HCT116 (cell line): ENCODE measurements at regions not wholly inside any gene's neighbourhood (a gene's known extent, or its start where the extent isn't known, plus 50 kb on each side); places are given as distances from the start of the nearest gene placed in this dataset.

Source experiments
- ATAC-seq: fragments of 200-7000 bp; cut with Tn5 transposase; 2 replicates; pipeline ENCODE4 v1.9.1; 2020; ENCODE audit warnings: mild to moderate bottlenecking, moderate library complexity
- BruUV-seq: library from RNA; stranded (reverse); fragments of 400-500 nt; replicated peaks from 2 replicates; lab custom pipeline; 2021; lab: Mats Ljungman, UMichigan
- CTCF ChIA-PET: fragments of 300-600 bp; sonication (Branson Sonifier 250); formaldehyde crosslinking; loops from one replicate; lab custom pipeline; 2021; ENCODE audit warnings: antibody characterized with exemption; lab: Charles Lee
- POLR2A ChIA-PET: fragments of 300-600, 350-600 bp; sonication (Branson Sonifier 250); formaldehyde crosslinking; loops from one replicate; lab custom pipeline; 2021; ENCODE audit warnings: antibody characterized with exemption; lab: Charles Lee
- RAD21 ChIA-PET, 2 experiments: fragments of 300-600 bp; sonication (Branson Sonifier 250); formaldehyde crosslinking; loops; one replicate each; lab custom pipeline; 2023; ENCODE audit warnings: low total read pairs in 2 of 2; ENCODE audit not compliant: uncharacterized antibody in 2 of 2, unreplicated experiment in 2 of 2, low non-redundant PET in 1 of 2; lab: Charles Lee
- DNase-seq: peaks from one replicate; pipeline ENCODE4 v3.0.0-alpha.2; 2010; ENCODE audit warnings: low read depth, low spot score
- H2AFZ ChIP-seq: fragments of 200-600 bp; shearing (Covaris generic), sonication (generic); 2 replicates; pipeline ENCODE4 v1.6.1; 2017; ENCODE audit warnings: low read depth, mixed run types, mixed read lengths, antibody characterized with exemption, low read length; ENCODE audit not compliant: poor library complexity, severe bottlenecking
- H3K27ac ChIP-seq: 2 replicates; pipeline ENCODE4 v1.5.1; 2012; ENCODE audit warnings: low read depth, low read length
- H3K27me3 ChIP-seq: fragments of 200-600 bp; sonication (generic); 2 replicates; pipeline ENCODE4 v1.6.1; 2016; ENCODE audit warnings: mixed run types, low read length, mixed read lengths; ENCODE audit not compliant: insufficient read depth
- H3K36me3 ChIP-seq, 2 experiments: fragments of 200-500 bp in 1 of 2; fragments of 200-600 bp in 1 of 2; sonication (Bioruptor generic) in 1 of 2; sonication (generic) in 1 of 2; 2 replicates each; pipeline versions ENCODE4 v1.5.1 to v1.6.1; 2014 to 2016; ENCODE audit warnings: low read length in 2 of 2, inconsistent platforms in 1 of 2, mixed read lengths in 1 of 2, mixed run types in 1 of 2; ENCODE audit not compliant: insufficient read depth in 2 of 2, control insufficient read depth in 1 of 2
- H3K4me1 ChIP-seq, 2 experiments: fragments of 200-600 bp in 1 of 2; sonication (generic) in 1 of 2; 2 replicates each; pipeline versions ENCODE4 v1.5.1 to v1.6.1; 2012 to 2017; ENCODE audit warnings: low read length in 2 of 2, inconsistent platforms in 1 of 2, mild to moderate bottlenecking in 1 of 2, mixed read lengths in 1 of 2, mixed run types in 1 of 2, moderate library complexity in 1 of 2; ENCODE audit not compliant: insufficient read depth in 2 of 2, control insufficient read depth in 1 of 2
- H3K4me2 ChIP-seq: fragments of 200-600 bp; sonication (generic); 2 replicates; pipeline ENCODE4 v1.6.1; 2017; ENCODE audit warnings: mixed run types, low read length, mixed read lengths
- H3K4me3 ChIP-seq, 2 experiments: fragments of 200-600 bp in 1 of 2; sonication (generic) in 1 of 2; replicated peaks in 1 of 2; 2 replicates each; pipeline ENCODE4 v1.5.1; 2011 to 2016; ENCODE audit warnings: low read length in 2 of 2, control low read depth in 1 of 2, low read depth in 1 of 2, mild to moderate bottlenecking in 1 of 2, mixed read lengths in 1 of 2, mixed run types in 1 of 2
- H3K79me2 ChIP-seq: fragments of 200-600 bp; sonication (generic); 2 replicates; pipeline ENCODE4 v1.6.1; 2017; ENCODE audit warnings: mild to moderate bottlenecking, mixed run types, low read length, moderate library complexity, mixed read lengths; ENCODE audit not compliant: insufficient read depth
- H3K9ac ChIP-seq: fragments of 200-600 bp; sonication (generic); 2 replicates; pipeline ENCODE4 v1.6.1; 2016; ENCODE audit warnings: low read length, mixed read lengths
- H3K9me2 ChIP-seq: fragments of 200-600 bp; sonication (generic), shearing (Covaris generic); 2 replicates; pipeline ENCODE4 v1.6.1; 2017; ENCODE audit warnings: mixed run types, mild to moderate bottlenecking, moderate library complexity; ENCODE audit not compliant: insufficient read depth
- H3K9me3 ChIP-seq, 2 experiments: fragments of 200-500 bp in 1 of 2; fragments of 200-600 bp in 1 of 2; sonication (Bioruptor generic) in 1 of 2; sonication (generic) in 1 of 2; 2 replicates each; pipeline ENCODE4 v1.6.1; 2014 to 2017; ENCODE audit warnings: low read length in 2 of 2, mixed read lengths in 2 of 2, inconsistent platforms in 1 of 2, low read depth in 1 of 2, mild to moderate bottlenecking in 1 of 2, mixed run types in 1 of 2, moderate library complexity in 1 of 2; ENCODE audit not compliant: control insufficient read depth in 1 of 2, insufficient read depth in 1 of 2
- H4K20me1 ChIP-seq: fragments of 200-600 bp; sonication (generic), shearing (Covaris generic); 2 replicates; pipeline ENCODE4 v1.6.1; 2017; ENCODE audit warnings: mixed run types, mild to moderate bottlenecking, moderate library complexity; ENCODE audit not compliant: insufficient read depth
- CBX3 ChIP-seq: IDR thresholded peaks from 2 replicates; pipeline ENCODE4 v1.6.1; 2012; ENCODE audit warnings: low read depth
- CEBPB ChIP-seq: IDR thresholded peaks from 2 replicates; pipeline ENCODE4 v1.6.1; 2012; ENCODE audit warnings: low read depth
- EGR1 ChIP-seq: IDR thresholded peaks from 2 replicates; pipeline ENCODE4 v1.6.1; 2012; ENCODE audit warnings: low read depth
- FOSL1 ChIP-seq: IDR thresholded peaks from 2 replicates; pipeline ENCODE4 v1.6.1; 2012; ENCODE audit warnings: low read depth
- POLR2A ChIP-seq: IDR thresholded peaks from 2 replicates; pipeline ENCODE4 v1.7.0; 2011; ENCODE audit warnings: borderline replicate concordance; ENCODE audit not compliant: insufficient read depth, insufficient read length; ENCODE audit errors: extremely low read depth
- POLR2AphosphoS5 ChIP-seq: IDR thresholded peaks from 2 replicates; pipeline ENCODE4 v1.6.1; 2011; ENCODE audit warnings: mild to moderate bottlenecking, low read depth, low read length, moderate library complexity
- RAD21 ChIP-seq: IDR thresholded peaks from 2 replicates; pipeline ENCODE4 v1.6.1; 2012; ENCODE audit warnings: low read depth, mild to moderate bottlenecking
- SIN3A ChIP-seq: IDR thresholded peaks from 2 replicates; pipeline ENCODE4 v1.6.1; 2012; ENCODE audit warnings: low read depth
- TCF7L2 ChIP-seq: IDR thresholded peaks from 2 replicates; pipeline ENCODE4 v1.7.0; 2011; ENCODE audit warnings: borderline replicate concordance, inconsistent platforms; ENCODE audit not compliant: insufficient read depth, insufficient read length; ENCODE audit errors: extremely low read depth
- YY1 ChIP-seq: IDR thresholded peaks from 2 replicates; pipeline ENCODE4 v1.6.1; 2011; ENCODE audit warnings: low read length, low read depth, moderate library complexity, mild to moderate bottlenecking; ENCODE audit not compliant: insufficient replicate concordance; ENCODE audit errors: extremely low read depth
- ZFX ChIP-seq: fragments of 450-650 bp; IDR thresholded peaks from 2 replicates; pipeline ENCODE4 v1.6.1; 2017
- intact Hi-C: fragments of 100-400 bp; cut with micrococcal nuclease; formaldehyde crosslinking; loops from 2 replicates; pipeline ENCODE4 v1.10.0; 2022
- TF ChIP-seq, protein P1 (sequence below): IDR thresholded peaks from 2 replicates; pipeline ENCODE4 v1.6.1; 2011; ENCODE audit warnings: mild to moderate bottlenecking, low read length, moderate library complexity; ENCODE audit not compliant: insufficient replicate concordance; ENCODE audit errors: extremely low read depth
- TF ChIP-seq, protein P2 (sequence below): IDR thresholded peaks from 2 replicates; pipeline ENCODE4 v1.6.1; 2012
- TF ChIP-seq, protein P3 (sequence below): IDR thresholded peaks from 2 replicates; pipeline ENCODE4 v1.6.1; 2012; ENCODE audit warnings: low read depth

DNA sequence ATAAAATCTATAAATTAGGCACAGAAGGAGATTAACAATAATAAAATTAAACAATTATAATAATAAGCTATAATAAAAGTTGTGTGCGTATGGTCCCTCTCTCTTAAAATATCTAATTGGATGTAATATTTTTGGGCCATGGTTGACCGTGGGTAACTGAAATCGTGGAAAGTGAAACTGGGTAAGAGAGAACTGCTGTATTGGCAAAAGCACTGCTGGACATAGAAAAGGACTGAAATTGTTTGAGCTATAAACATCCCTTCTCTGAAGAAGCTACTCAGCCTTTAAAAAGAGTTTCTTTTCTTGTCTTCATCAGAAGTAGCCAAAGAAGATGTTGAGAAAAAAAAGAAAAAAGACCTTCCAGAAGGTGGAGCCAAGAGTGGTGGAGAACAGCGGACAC, 379.4 kb downstream of the ZNF521 start:
- CTCF ChIA-PET: no interaction called here
- ATAC-seq: no peak
- no peaks in the 10 kb centered on the region for H3K79me2 ChIP-seq
- POLR2A ChIA-PET: no interaction called here
- DNase-seq: no peak
- no peak overlapping the region for H3K4me2 ChIP-seq
- no peaks in the 10 kb centered on the region; the same call in 1 of the 2 replicates for H3K27me3 ChIP-seq
- no peaks in the 10 kb centered on the region for H3K9me2 ChIP-seq
- BruUV-seq: no TSS peak
- RAD21 ChIA-PET: no interaction called here
- no peaks in the 10 kb centered on the region for H3K36me3 ChIP-seq
- H3K9ac ChIP-seq: no peak overlapping the region
- no peaks in the 10 kb centered on the region for H4K20me1 ChIP-seq
- H2AFZ ChIP-seq: no peak overlapping the region
- intact Hi-C loops: no loop called here
- no peak overlapping the region for H3K27ac ChIP-seq
- H3K4me1 ChIP-seq: no peaks in the 10 kb centered on the region
- no peak for TF ChIP-seq CBX3
- TF ChIP-seq, protein P1, sequence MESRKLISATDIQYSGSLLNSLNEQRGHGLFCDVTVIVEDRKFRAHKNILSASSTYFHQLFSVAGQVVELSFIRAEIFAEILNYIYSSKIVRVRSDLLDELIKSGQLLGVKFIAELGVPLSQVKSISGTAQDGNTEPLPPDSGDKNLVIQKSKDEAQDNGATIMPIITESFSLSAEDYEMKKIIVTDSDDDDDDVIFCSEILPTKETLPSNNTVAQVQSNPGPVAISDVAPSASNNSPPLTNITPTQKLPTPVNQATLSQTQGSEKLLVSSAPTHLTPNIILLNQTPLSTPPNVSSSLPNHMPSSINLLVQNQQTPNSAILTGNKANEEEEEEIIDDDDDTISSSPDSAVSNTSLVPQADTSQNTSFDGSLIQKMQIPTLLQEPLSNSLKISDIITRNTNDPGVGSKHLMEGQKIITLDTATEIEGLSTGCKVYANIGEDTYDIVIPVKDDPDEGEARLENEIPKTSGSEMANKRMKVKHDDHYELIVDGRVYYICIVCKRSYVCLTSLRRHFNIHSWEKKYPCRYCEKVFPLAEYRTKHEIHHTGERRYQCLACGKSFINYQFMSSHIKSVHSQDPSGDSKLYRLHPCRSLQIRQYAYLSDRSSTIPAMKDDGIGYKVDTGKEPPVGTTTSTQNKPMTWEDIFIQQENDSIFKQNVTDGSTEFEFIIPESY: no peak
- no peak for TF ChIP-seq EGR1
- TF ChIP-seq CEBPB: no peak
- no peak for TF ChIP-seq POLR2A
- no peak for TF ChIP-seq TCF7L2
- TF ChIP-seq ZFX: no peak
- TF ChIP-seq, protein P2, sequence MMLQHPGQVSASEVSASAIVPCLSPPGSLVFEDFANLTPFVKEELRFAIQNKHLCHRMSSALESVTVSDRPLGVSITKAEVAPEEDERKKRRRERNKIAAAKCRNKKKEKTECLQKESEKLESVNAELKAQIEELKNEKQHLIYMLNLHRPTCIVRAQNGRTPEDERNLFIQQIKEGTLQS: no peak
- no peak for TF ChIP-seq RAD21
- TF ChIP-seq, protein P3, sequence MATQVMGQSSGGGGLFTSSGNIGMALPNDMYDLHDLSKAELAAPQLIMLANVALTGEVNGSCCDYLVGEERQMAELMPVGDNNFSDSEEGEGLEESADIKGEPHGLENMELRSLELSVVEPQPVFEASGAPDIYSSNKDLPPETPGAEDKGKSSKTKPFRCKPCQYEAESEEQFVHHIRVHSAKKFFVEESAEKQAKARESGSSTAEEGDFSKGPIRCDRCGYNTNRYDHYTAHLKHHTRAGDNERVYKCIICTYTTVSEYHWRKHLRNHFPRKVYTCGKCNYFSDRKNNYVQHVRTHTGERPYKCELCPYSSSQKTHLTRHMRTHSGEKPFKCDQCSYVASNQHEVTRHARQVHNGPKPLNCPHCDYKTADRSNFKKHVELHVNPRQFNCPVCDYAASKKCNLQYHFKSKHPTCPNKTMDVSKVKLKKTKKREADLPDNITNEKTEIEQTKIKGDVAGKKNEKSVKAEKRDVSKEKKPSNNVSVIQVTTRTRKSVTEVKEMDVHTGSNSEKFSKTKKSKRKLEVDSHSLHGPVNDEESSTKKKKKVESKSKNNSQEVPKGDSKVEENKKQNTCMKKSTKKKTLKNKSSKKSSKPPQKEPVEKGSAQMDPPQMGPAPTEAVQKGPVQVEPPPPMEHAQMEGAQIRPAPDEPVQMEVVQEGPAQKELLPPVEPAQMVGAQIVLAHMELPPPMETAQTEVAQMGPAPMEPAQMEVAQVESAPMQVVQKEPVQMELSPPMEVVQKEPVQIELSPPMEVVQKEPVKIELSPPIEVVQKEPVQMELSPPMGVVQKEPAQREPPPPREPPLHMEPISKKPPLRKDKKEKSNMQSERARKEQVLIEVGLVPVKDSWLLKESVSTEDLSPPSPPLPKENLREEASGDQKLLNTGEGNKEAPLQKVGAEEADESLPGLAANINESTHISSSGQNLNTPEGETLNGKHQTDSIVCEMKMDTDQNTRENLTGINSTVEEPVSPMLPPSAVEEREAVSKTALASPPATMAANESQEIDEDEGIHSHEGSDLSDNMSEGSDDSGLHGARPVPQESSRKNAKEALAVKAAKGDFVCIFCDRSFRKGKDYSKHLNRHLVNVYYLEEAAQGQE: no peak
- TF ChIP-seq SIN3A: no peak
- no peak for TF ChIP-seq YY1
- TF ChIP-seq FOSL1: no peak
- no peak for TF ChIP-seq POLR2AphosphoS5
- no peak overlapping the region for H3K4me3 ChIP-seq
- H3K9me3 ChIP-seq: no peaks in the 10 kb centered on the region; a peak in 1 of 4 replicates
